COLO829 (cell line): ENCODE measurements at regions not wholly inside any gene's neighbourhood (a gene's known extent, or its start where the extent isn't known, plus 50 kb on each side); places are given as distances from the start of the nearest gene placed in this dataset.

Experiments used
- DNase-seq: peaks from one replicate; pipeline ENCODE4 v3.0.0; 2012; ENCODE audit warnings: low spot score

- DNase-seq: no peak
Observed at GRCh38 chr10:90414926-90415325, 442.9 kb downstream of the HTR7 start.

GRCh38 chr10:90417029-90417428 lies 440.8 kb downstream of the HTR7 start:
- no peak for DNase-seq

GRCh38 chr10:90417476-90418210 lies 440.2 kb downstream of the HTR7 start:
- DNase-seq: no peak

GRCh38 chr10:90418869-90419652 lies 438.8 kb downstream of the HTR7 start:
- DNase-seq: no peak

- no peak for DNase-seq
Observed at GRCh38 chr10:90420637-90421318, 437.1 kb downstream of the HTR7 start.

GRCh38 chr10:90421874-90422273 lies 436.0 kb downstream of the HTR7 start:
- no peak for DNase-seq

GRCh38 chr10:90424730-90425129 lies 433.1 kb downstream of the HTR7 start:
- DNase-seq: no peak

GRCh38 chr10:90430186-90430585 lies 427.7 kb downstream of the HTR7 start:
- DNase-seq: no peak

- DNase-seq: no peak
Observed at GRCh38 chr10:90432866-90433265, 425.0 kb downstream of the HTR7 start.

GRCh38 chr10:90435296-90435695 lies 422.5 kb downstream of the HTR7 start:
- DNase-seq: no peak

GRCh38 chr10:90437452-90437851 lies 420.4 kb downstream of the HTR7 start:
- DNase-seq: no peak

- DNase-seq: no peak
Observed at GRCh38 chr10:90440870-90441269, 417.0 kb downstream of the HTR7 start.

- no peak for DNase-seq
Observed at GRCh38 chr10:90443342-90443741, 414.5 kb downstream of the HTR7 start.

- no peak for DNase-seq
Observed at GRCh38 chr10:90447831-90448230, 410.0 kb downstream of the HTR7 start.

GRCh38 chr10:90450797-90451196 lies 407.0 kb downstream of the HTR7 start:
- no peak for DNase-seq

- no peak for DNase-seq
Observed at GRCh38 chr10:90451283-90451682, 406.6 kb downstream of the HTR7 start.

GRCh38 chr10:90458054-90458453 lies 399.8 kb downstream of the HTR7 start:
- DNase-seq: no peak

- DNase-seq: no peak
Observed at GRCh38 chr10:90458571-90458970, 399.3 kb downstream of the HTR7 start.

GRCh38 chr10:90461437-90462155 lies 396.2 kb downstream of the HTR7 start:
- no peak for DNase-seq

GRCh38 chr10:90462749-90463470 lies 394.9 kb downstream of the HTR7 start:
- DNase-seq: no peak

GRCh38 chr10:90464329-90464728 lies 393.5 kb downstream of the HTR7 start:
- no peak for DNase-seq

GRCh38 chr10:90470966-90471365 lies 386.9 kb downstream of the HTR7 start:
- DNase-seq: no peak
